ENCODE measurements at regions not wholly inside any gene's neighbourhood (a gene's known extent, or its start where the extent isn't known, plus 50 kb on each side); places are given as distances from the start of the nearest gene placed in this dataset.

- in situ Hi-C loops (cut with MboI; ENCODE audit: low sequenced_read_pairs, unreplicated experiment) = no loop called here
- DNase-seq (ENCODE audit: low spot score) = no peak
- TF ChIP-seq, protein P1, sequence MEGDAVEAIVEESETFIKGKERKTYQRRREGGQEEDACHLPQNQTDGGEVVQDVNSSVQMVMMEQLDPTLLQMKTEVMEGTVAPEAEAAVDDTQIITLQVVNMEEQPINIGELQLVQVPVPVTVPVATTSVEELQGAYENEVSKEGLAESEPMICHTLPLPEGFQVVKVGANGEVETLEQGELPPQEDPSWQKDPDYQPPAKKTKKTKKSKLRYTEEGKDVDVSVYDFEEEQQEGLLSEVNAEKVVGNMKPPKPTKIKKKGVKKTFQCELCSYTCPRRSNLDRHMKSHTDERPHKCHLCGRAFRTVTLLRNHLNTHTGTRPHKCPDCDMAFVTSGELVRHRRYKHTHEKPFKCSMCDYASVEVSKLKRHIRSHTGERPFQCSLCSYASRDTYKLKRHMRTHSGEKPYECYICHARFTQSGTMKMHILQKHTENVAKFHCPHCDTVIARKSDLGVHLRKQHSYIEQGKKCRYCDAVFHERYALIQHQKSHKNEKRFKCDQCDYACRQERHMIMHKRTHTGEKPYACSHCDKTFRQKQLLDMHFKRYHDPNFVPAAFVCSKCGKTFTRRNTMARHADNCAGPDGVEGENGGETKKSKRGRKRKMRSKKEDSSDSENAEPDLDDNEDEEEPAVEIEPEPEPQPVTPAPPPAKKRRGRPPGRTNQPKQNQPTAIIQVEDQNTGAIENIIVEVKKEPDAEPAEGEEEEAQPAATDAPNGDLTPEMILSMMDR (IDR thresholded peaks at IDR 0.05; ENCODE audit: borderline replicate concordance, control extremely low read depth, extremely low read depth, insufficient read depth, missing control alignments) = no peak
Observed at GRCh38 chr5:3077684-3078083, 326.2 kb upstream of the IRX2 start.

DNA sequence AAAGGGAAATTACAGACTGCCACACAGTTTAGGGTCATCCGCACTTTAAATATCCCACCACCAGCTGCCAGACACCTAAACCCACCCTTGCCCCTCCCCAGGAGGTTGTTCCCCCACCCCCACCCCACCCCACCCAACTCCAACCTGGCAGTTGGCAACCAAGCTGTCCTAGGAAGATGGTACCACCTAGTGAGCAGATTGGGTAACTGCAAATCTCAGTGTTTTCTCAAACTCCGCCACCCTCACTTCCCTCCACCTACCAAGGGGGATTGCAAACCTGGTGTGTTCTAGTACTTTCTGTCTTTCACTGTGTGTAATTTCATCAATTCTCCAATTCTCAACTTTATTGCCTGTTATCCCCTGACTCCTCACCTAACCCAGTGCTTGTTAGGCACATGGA, 323.8 kb upstream of the IRX2 start:
- TF ChIP-seq, protein P1 (IDR thresholded peaks at IDR 0.05; ENCODE audit: borderline replicate concordance, control extremely low read depth, extremely low read depth, insufficient read depth, missing control alignments) = no peak
- in situ Hi-C loops (cut with MboI; ENCODE audit: low sequenced_read_pairs, unreplicated experiment) = no loop called here
- no peak for DNase-seq (ENCODE audit: low spot score)

DNA sequence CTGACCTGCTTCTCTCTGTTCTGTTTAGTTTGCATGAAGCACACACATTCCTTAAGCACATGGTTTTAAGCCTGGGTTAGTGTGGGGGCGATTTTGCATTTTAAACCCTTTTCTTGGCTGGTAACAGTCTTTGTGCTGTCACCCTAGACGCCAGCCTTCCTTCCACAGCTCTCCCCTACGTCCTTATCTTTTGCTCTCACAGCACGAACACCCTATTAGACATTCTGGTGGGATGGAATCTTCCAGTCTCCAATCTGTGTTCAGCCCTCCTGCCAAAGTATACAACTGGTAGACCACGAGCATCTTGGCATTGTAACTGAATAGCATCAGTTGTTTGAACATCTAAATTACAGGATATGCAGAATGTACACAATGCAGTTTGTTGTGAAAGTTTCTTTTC, 316.9 kb upstream of the IRX2 start:
- in situ Hi-C loops (cut with MboI; ENCODE audit: low sequenced_read_pairs, unreplicated experiment) = no loop called here
- no peak for DNase-seq (ENCODE audit: low spot score)
- TF ChIP-seq, protein P1 (IDR thresholded peaks at IDR 0.05; ENCODE audit: borderline replicate concordance, control extremely low read depth, extremely low read depth, insufficient read depth, missing control alignments) = no peak

GRCh38 chr5:3060283-3060682, 308.8 kb upstream of the IRX2 start:
- TF ChIP-seq, protein P1 (IDR thresholded peaks at IDR 0.05; ENCODE audit: borderline replicate concordance, control extremely low read depth, extremely low read depth, insufficient read depth, missing control alignments) = no peak
- DNase-seq (ENCODE audit: low spot score) = no peak
- in situ Hi-C loops (cut with MboI; ENCODE audit: low sequenced_read_pairs, unreplicated experiment) = no loop called here

DNA sequence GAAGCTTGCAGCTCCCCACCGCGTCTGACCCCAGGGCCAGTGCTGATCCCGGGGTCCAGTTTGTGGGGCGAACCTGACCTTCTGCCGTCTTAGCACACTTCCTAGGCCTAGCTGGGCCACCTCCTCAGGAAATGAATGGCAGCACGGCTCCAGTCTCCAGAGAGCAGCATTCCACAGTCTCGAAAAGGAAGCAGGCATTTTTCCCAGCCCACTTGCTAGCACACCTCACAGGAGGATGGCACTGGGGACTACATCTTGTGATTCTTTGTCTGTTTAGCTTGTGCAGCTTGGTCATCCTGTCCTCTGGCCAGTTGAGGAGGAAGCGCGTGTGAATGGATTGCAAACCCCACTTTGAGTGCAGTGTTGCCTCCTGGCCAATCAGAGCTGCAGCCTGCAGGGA, 308.0 kb upstream of the IRX2 start:
- in situ Hi-C loops (cut with MboI; ENCODE audit: low sequenced_read_pairs, unreplicated experiment) = no loop called here
- TF ChIP-seq, protein P1 (IDR thresholded peaks at IDR 0.05; ENCODE audit: borderline replicate concordance, control extremely low read depth, extremely low read depth, insufficient read depth, missing control alignments) = no peak
- no peak for DNase-seq (ENCODE audit: low spot score)

- DNase-seq (ENCODE audit: low spot score) = no peak
- in situ Hi-C loops (cut with MboI; ENCODE audit: low sequenced_read_pairs, unreplicated experiment) = no loop called here
- TF ChIP-seq, protein P1 (IDR thresholded peaks at IDR 0.05; ENCODE audit: borderline replicate concordance, control extremely low read depth, extremely low read depth, insufficient read depth, missing control alignments) = no peak
Observed at GRCh38 chr5:3058942-3059341, 307.5 kb upstream of the IRX2 start.

DNA sequence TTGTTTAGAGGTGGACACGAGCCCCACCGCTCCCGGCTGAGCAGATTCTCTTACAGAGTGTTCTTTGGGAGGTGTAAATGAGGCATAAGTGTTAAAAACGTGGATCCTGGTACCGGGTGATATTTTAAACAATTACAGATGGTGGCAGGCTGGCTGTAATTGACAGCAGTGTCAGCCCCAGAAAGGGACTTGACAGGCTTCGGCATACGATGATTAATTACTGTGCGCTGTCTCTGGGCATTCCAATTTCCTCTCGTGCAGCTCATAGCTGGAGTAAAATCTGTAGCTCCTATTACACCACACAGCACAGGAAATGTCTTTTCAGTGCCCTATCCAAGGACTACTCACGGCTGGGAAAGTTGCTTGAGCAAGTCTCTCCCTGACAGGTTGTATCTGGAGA, 305.4 kb upstream of the IRX2 start:
- no peak for DNase-seq (ENCODE audit: low spot score)
- TF ChIP-seq, protein P1 (IDR thresholded peaks at IDR 0.05; ENCODE audit: borderline replicate concordance, control extremely low read depth, extremely low read depth, insufficient read depth, missing control alignments) = no peak
- in situ Hi-C loops (cut with MboI; ENCODE audit: low sequenced_read_pairs, unreplicated experiment) = no loop called here
